ENCODE measurements at regions not wholly inside any gene's neighbourhood (a gene's known extent, or its start where the extent isn't known, plus 50 kb on each side); places are given as distances from the start of the nearest gene placed in this dataset.

GRCh38 chr4:154076921-154077320 lies 288.0 kb upstream of the SFRP2 start:
- in situ Hi-C loops (cut with MboI; ENCODE audit: low pct_unique_long_range_greater_than_20kb, low sequenced_read_pairs, unreplicated experiment), result no loop called here
- no peak for DNase-seq (ENCODE audit: low spot score)
- TF ChIP-seq CTCF (IDR thresholded peaks at IDR 0.05; ENCODE audit: extremely low read depth, insufficient read depth, missing control alignments), result no peak

GRCh38 chr4:154073107-154073822 lies 284.4 kb upstream of the SFRP2 start:
- no peak for DNase-seq (ENCODE audit: low spot score)
- in situ Hi-C loops (cut with MboI; ENCODE audit: low pct_unique_long_range_greater_than_20kb, low sequenced_read_pairs, unreplicated experiment), result no loop called here
- TF ChIP-seq CTCF (IDR thresholded peaks at IDR 0.05; ENCODE audit: extremely low read depth, insufficient read depth, missing control alignments), result no peak

GRCh38 chr4:154067786-154068185 lies 278.9 kb upstream of the SFRP2 start:
- in situ Hi-C loops (cut with MboI; ENCODE audit: low pct_unique_long_range_greater_than_20kb, low sequenced_read_pairs, unreplicated experiment), result no loop called here
- no peak for DNase-seq (ENCODE audit: low spot score)
- no peak for TF ChIP-seq CTCF (IDR thresholded peaks at IDR 0.05; ENCODE audit: extremely low read depth, insufficient read depth, missing control alignments)

- in situ Hi-C loops (cut with MboI; ENCODE audit: low pct_unique_long_range_greater_than_20kb, low sequenced_read_pairs, unreplicated experiment), result no loop called here
- no peak for DNase-seq (ENCODE audit: low spot score)
- no peak for TF ChIP-seq CTCF (IDR thresholded peaks at IDR 0.05; ENCODE audit: extremely low read depth, insufficient read depth, missing control alignments)
Measured at GRCh38 chr4:154065368-154065767, 276.5 kb upstream of the SFRP2 start.

GRCh38 chr4:154064244-154064643 lies 275.4 kb upstream of the SFRP2 start:
- no peak for DNase-seq (ENCODE audit: low spot score)
- TF ChIP-seq CTCF (IDR thresholded peaks at IDR 0.05; ENCODE audit: extremely low read depth, insufficient read depth, missing control alignments), result no peak
- in situ Hi-C loops (cut with MboI; ENCODE audit: low pct_unique_long_range_greater_than_20kb, low sequenced_read_pairs, unreplicated experiment), result no loop called here

- no peak for TF ChIP-seq CTCF (IDR thresholded peaks at IDR 0.05; ENCODE audit: extremely low read depth, insufficient read depth, missing control alignments)
- DNase-seq (ENCODE audit: low spot score), result peak; percentile 24
- in situ Hi-C loops (cut with MboI; ENCODE audit: low pct_unique_long_range_greater_than_20kb, low sequenced_read_pairs, unreplicated experiment), result no loop called here
Measured at GRCh38 chr4:154049457-154050181, 260.7 kb upstream of the SFRP2 start.
